AG04449 (cell line): ENCODE measurements at regions not wholly inside any gene's neighbourhood (a gene's known extent, or its start where the extent isn't known, plus 50 kb on each side); places are given as distances from the start of the nearest gene placed in this dataset.

ENCODE experiments used
- CTCF ChIA-PET: fragments of 350-600 bp; formaldehyde crosslinking; extraction: SDS; loops from one replicate; lab custom pipeline; 2021; ENCODE audit warnings: antibody characterized with exemption; lab: Yijun Ruan, JAX
- POLR2A ChIA-PET: fragments of 400-600, 350-600 bp; formaldehyde crosslinking; extraction: SDS; loops from one replicate; lab custom pipeline; 2020; ENCODE audit warnings: antibody characterized with exemption, inconsistent platforms; lab: Yijun Ruan, JAX
- DNase-seq: peaks from one replicate; pipeline ENCODE4 v3.0.0-alpha.2; 2010; ENCODE audit warnings: low read depth, low spot score
- H3K4me3 ChIP-seq: 2 replicates; pipeline ENCODE4 v1.5.1; 2011; ENCODE audit warnings: low read depth, mild to moderate bottlenecking, control low read depth, low read length
- TF ChIP-seq, protein P1 (sequence below): IDR thresholded peaks from one replicate; pipeline ENCODE4 v1.5.1; 2011; ENCODE audit warnings: mild to moderate bottlenecking, moderate library complexity, low read length, control low read depth, inconsistent platforms; ENCODE audit not compliant: insufficient read depth; ENCODE audit errors: missing control alignments

DNA sequence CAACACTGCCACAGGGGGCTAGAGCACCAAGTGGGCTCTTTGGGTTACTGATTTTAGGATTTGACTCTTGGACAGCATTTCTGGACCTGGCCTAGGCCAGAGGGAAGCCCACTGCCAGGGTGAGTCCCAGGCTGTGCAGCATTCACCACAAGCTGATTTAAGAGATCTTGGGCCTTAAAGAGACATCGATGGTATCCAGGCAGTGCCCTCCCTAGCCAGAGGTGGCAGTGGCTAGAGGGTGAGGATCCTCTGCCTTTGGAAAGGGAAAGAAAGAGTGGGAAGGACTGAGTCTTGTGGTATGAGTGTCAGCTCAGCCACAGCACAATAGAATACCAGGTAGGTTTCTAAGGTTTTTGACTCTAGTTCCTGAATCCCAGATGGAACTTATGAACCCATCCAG, 613.9 kb downstream of the FAT4 start:
- ChIA-PET POLR2A (no interaction called here), CTCF (no interaction called here)
- DNase-seq: no peak
- H3K4me3 ChIP-seq: no peak overlapping the region
- TF ChIP-seq, protein P1, sequence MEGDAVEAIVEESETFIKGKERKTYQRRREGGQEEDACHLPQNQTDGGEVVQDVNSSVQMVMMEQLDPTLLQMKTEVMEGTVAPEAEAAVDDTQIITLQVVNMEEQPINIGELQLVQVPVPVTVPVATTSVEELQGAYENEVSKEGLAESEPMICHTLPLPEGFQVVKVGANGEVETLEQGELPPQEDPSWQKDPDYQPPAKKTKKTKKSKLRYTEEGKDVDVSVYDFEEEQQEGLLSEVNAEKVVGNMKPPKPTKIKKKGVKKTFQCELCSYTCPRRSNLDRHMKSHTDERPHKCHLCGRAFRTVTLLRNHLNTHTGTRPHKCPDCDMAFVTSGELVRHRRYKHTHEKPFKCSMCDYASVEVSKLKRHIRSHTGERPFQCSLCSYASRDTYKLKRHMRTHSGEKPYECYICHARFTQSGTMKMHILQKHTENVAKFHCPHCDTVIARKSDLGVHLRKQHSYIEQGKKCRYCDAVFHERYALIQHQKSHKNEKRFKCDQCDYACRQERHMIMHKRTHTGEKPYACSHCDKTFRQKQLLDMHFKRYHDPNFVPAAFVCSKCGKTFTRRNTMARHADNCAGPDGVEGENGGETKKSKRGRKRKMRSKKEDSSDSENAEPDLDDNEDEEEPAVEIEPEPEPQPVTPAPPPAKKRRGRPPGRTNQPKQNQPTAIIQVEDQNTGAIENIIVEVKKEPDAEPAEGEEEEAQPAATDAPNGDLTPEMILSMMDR: no peak

DNA sequence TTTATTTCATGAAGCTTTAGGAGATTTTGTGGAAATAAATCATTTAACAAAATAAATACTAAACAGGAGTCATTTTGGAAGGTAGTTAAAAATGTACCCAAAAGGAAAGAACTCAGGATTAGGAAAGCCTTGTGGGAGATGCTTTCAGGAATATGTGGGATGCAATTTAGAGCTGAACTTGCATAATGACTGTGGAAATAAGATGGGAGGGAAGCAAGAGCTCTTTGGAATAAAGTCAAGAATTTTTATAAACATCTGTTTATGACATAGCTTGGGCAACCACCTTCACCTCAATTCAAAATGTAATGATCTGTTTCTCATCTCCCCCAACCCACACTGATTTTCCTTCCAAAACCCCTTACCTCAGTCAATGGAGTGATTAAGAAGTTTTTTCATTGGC, 623.8 kb downstream of the FAT4 start:
- TF ChIP-seq, protein P1: no peak
- ChIA-PET POLR2A (no interaction called here), CTCF (no interaction called here)
- no peak for DNase-seq
- no peak overlapping the region for H3K4me3 ChIP-seq

GRCh38 chr4:125940426-125940825, 625.7 kb downstream of the FAT4 start:
- ChIA-PET CTCF (interaction anchor here (0.6 to 1.0 kb wide), 2 partner anchors 17 to 623 kb away, joined by 3 read pairs; no protein-coding TSS in a partner anchor), POLR2A (no interaction called here)
- no peak for DNase-seq
- no peak overlapping the region for H3K4me3 ChIP-seq
- TF ChIP-seq, protein P1: no peak

GRCh38 chr4:125944966-125945365, 630.2 kb downstream of the FAT4 start:
- no peak for DNase-seq
- CTCF ChIA-PET: no interaction called here
- TF ChIP-seq, protein P1: no peak
- POLR2A ChIA-PET: no interaction called here
- no peak overlapping the region for H3K4me3 ChIP-seq

DNA sequence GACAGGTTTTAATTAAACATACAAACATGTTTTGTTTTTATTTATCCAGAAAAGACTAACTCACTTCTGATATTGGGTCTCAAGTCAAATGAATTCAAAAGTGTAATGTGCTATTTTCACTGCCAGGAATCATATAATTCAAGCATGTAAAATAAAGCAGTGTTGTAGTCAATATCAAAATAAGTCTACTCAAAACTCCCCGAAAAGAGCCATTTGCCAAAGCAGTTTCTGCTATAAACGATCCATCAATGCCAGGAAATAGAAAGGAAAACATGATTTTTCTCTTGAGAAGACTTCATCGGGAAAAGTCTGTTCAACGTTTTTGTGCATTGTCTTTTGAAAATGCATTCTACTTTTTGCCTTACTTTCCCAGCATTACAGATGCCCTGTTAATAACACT, 633.3 kb downstream of the FAT4 start:
- ChIA-PET POLR2A (no interaction called here), CTCF (no interaction called here)
- no peak for DNase-seq
- H3K4me3 ChIP-seq: no peak overlapping the region
- TF ChIP-seq, protein P1: no peak

GRCh38 chr4:125951261-125951887, 636.6 kb downstream of the FAT4 start:
- peak; percentile 17 for DNase-seq
- no peak overlapping the region for H3K4me3 ChIP-seq
- TF ChIP-seq, protein P1: no peak
- ChIA-PET CTCF (no interaction called here), POLR2A (no interaction called here)
